ENCODE measurements at regions not wholly inside any gene's neighbourhood (a gene's known extent, or its start where the extent isn't known, plus 50 kb on each side); places are given as distances from the start of the nearest gene placed in this dataset.
"Not testable (repeated sequence)": the region's sequence is repeated elsewhere in the genome, so short reads cannot be mapped to it uniquely, and the experiment has no call there.

DNA sequence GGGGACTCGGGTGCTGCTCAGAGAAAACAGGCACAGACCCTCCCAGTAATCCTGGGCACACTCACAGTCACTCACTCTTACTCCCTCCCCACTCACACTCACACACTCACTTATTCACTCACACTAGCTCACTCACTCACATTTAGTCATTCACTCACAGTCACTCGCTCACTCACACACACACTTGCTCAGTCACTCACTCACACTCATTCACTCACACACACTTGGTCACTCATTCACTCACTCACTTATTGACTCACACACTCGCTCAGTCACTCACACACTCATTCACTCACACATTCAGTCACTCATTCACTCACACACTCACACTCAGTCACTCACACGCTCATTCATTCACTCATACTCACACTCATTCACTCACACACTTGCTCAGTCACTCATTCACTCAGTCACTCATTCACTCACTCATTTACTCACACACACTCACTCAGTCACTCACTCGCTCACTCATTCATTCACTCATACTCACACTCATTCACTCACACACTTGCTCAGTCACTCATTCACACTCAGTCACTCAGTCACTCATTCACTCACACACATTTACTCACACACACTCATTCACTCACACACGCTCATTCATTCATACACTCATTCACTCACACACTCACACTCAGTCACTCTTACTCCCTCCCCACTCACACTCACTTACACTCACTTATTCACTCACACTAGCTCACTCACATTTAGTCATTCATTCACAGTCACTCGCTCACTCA lies 164.2 kb upstream of the C1orf174 start:
- DNase-seq (ENCODE audit: low read depth in 2 of 2), result no peak

DNA sequence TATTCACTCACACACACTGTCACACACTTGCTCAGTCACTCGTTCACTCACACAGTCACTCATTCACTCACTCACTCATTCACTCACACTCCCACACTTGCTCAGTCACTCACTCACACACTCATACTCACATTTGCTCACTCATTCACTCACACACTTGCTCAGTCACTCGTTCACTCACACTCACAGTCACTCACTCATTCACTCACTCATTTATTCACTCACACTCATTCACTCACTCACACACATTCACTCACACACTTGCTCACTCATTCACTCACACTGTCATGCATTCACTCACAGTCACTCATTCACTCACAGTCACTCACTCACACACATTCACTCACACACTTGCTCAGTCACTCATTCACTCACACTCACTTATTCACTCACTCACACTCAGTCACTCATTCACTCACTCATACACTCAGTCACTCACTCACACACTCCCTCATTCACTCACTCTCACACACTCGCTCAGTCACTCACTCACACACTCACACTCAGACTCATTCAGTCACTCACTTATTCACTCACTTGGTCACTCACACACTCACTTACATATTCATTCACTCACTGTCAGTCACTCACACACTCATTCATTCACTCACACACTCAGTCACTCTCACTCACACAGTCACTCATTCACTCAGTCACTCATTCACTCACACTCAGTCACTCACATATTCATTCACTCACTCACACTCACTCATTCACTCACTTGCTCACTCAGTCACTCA lies 167.0 kb upstream of the C1orf174 start:
- no peak for DNase-seq (ENCODE audit: low read depth in 2 of 2)

DNA sequence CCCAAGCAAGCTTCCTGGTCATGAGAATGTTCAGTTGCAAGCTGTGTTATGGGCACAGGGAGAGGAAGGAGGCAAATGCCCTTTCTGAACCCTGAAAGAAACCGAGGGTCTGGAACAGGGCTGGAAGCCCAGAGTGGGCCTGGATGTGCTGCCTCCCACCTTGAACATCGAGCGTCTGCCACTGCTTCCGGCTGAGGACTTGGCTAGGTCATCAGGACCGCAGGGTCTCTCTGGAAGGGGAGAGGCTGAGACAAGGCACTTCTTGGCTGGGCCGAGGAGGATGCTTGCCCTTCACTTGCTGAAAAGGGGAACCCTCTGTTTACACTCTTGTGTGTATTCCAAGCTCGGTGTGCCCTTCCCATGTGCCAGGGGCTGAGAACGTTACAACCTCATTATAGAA lies 168.0 kb upstream of the C1orf174 start:
- DNase-seq (ENCODE audit: low read depth in 2 of 2), result no peak

DNA sequence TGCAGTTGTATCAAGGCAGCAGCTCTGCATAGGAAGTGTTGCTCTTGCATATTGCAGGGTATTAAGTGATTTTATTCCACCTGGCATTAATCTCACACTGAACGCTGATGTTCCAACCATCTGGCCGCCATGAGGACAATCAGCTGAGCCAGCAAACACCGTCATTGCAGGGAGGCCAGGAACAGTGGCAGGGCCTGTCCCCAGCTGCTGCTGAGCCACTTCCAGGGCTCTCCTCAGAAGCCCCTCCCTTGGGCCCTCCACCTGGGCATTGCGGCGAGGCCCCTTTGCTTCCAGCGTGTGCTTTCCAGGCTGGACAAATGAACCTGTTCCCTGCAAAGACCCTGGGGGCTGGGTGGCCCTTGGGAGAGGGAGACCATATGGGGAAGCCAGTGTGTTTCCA lies 171.6 kb upstream of the C1orf174 start:
- no peak for DNase-seq (ENCODE audit: low read depth in 2 of 2)

DNA sequence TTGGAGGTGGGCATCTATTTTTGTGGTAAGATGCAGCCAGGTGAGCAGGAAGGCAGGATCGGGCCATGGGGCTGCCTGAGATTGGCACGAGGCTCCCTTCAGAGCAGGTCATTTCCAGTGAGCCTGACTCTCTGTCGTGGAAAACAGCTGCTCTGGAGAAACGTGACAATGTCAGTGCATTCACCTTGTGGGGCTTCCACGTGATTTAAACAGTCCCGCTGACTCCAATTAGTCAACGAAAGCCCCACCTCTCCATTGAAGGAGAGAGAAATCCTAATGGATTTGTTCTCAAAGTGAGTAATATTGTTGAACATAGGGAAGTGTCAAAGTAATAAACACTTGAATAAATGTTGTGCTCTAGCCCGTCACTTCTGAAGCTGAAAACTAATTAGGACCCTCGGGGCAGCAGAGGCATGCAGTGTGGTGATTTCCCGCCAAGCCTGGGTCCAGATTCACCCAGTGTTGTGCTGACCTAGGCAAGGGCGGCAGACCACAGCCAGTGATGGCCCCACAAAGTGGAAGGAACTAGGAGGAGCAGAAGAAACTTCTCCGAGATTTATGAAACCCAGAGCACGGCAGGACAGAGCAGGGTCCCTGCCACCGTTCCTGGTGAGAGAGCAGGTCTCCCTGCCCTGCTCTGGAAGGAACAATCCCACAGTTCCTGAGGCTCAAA lies 172.5 kb upstream of the C1orf174 start:
- no peak for DNase-seq (ENCODE audit: low read depth in 2 of 2)

DNA sequence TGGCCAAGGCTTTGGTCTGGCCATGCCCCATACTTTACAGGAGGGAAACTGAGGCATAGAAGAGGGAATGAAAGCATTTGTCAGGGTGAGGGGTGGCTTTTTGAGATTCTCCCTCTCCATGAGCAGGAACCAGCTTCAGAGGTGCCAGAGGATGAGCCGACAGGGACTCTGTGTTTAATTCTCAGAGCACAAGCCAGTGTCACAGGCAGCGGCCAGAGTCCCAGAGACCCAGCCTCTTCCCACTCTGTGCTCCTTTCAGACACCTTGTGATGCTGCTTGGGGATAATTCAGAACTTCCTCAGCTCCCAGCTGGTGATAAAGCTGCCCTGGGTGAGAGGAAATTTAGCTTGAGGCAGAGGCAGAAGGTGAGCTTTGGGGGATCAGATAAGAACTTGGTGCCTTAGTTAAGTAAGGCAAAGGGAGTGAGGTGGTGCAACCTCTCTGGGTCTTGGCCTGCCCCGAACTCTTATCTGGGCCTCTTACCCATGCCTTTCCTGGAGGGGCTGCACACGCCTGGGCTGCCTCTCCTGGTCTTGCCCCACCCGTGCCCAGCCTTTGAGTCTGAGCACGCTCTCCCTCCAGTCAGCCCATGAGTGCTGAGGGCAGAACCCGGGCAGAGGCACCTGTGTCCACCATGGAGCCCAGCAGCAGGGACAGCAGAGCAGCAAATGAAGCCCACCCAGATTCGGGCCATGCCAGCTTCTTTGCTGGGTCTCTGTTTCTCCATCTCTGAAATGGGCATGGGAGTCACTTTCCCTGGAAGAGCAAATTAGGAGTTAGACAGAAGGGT lies 175.6 kb upstream of the C1orf174 start:
- no peak for DNase-seq (ENCODE audit: low read depth in 2 of 2)

DNA sequence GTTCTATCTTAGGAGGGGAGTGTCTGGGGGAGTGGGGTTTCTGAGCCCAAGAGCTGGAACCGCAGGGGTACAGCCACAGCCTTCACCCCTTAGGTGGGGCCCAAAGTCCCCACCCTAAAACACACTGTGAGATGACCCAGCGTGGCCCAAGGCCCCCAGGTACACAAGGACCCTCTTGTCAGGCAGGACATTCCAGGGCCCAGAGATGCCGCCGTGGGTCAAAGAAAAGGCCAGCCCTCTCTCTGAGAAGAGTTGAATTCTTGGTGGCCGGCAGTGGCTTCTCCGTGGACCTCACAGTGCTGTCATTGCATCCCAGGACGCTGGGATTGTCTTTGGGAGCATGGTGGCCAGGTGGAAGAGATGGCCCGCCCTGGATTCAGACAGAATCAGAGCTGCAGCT lies 176.3 kb upstream of the C1orf174 start:
- DNase-seq (ENCODE audit: low read depth in 2 of 2), result no peak

DNA sequence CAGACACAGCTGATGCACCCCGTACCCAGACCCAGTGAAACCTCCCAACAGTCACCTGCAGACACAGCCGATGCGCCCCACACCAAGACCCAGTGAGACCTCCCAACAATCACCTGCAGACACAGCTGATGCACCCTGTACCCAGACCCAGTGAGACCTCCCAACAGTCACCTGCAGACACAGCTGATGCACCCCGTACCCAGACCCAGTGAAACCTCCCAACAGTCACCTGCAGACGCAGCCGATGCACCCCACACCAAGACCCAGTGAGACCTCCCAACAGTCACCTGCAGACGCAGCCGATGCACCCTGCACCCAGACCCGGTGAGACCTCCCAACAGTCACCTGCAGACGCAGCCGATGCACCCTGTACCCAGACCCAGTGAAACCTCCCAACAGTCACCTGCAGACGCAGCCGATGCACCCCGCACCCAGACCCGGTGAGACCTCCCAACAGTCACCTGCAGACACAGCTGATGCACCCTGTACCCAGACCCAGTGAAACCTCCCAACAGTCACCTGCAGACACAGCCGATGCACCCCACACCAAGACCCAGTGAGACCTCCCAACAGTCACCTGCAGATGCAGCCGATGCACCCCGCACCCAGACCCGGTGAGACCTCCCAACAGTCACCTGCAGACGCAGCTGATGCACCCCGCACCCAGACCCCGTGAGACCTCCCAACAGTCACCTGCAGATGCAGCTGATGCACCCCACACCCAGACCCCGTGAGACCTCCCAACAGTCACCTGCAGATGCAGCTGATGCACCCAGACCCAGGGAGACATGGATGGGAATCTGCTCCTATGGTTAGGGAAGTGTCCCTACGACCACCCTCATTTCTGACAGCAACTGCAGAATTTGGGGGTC lies 178.3 kb upstream of the C1orf174 start:
- not testable (repeated sequence) for DNase-seq (ENCODE audit: low read depth in 2 of 2)

DNA sequence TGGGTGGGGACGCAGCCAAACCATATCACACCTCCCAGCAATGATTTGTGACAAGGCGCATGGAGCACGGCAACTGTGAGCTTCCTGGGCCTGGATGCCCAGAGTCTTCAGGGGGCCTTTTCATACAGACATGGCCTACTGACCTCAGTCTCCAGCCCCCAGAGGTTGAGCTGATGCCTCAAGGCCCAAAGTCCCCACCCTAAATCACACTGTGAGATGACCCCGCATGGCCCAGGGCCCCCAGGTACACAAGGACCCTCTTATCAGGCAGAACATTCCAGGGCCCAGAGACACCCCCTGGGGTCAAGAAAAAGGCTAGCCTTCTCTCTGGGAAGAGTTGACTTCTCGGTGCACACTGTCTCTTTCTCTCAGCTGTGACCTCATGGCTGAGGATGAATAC lies 179.7 kb upstream of the C1orf174 start:
- DNase-seq (ENCODE audit: low read depth in 2 of 2), result no peak

DNA sequence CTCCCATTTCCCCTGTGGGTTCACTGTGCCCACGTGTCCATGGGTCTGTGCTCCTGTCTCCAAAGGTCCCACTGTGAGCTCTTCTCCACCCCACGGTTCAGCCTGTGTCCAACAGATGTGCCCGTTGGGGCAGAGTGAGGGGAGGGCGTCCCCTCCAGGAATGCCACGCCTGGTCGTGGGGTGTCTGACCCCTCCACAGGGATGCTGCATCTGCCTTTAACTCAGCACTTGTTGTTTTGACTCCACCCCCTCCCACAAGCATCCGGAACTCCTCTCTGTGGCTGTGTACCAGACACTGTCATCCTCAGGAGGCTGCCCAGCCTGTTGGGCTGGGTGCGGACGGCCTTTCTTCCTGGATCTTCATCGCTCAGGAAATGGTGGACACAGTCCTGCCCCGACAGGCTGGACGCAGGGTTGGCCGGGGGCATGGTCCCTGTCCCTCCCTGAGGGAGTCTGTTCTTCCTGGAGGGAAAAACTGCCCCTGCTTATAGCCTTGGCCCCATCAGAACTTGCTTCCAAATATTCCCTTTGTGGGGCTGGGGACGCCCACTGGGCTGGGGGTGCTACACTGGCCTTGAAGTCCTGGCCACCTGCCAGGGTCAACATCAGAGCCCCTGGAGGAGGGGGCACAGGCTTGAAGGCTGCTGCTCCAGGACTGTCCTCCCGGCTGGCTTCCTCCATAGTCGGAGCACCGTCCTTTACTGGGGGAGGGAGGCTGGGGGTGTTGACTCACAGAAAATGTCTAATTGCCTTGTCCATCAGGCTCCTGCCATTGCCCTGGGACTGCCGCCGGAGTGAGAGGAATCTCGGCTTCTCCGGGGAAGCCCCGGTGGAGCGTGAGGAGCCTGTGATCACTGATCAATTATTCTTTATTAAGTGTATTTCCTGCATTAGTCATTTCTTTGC lies 182.0 kb upstream of the C1orf174 start:
- DNase-seq (ENCODE audit: low read depth in 2 of 2), result no peak

DNA sequence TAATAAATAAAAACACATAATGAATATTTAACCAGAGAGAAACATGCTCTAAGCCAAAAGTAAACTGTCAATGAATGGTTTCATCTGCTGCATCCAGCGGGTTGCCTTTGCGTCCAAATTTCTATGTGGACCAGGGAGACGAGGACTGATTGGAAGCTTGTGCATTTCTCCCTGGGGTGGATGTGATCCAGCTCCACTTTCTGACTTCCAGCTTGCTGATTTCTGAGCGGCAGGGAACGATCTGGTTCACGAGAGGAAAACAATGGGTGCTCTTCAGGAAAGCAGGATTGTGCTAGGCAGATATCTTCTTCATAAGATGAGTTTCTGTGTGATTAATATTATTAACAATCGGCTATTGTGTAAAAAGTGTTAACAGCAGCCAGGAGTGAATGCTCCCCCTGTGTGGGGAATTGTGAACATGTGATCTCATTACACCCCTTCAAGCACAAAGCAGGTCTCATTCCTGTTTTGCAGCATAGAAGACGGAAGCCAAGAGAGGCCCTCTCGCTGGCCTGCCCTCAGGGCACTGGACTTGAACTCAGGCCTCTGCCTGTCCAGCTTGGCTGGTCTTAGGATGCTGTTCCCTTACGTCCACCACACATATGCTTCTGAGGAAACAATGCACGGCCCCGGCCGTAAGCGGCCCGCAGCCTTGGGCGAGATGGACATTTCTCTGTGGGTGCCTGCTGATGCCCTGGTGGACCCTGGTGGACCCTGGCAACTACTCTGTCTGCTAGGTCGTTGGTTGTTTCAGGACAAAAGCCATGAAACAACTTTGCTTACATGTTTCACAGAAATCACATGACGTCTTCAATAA lies 183.4 kb upstream of the C1orf174 start:
- DNase-seq (ENCODE audit: low read depth in 2 of 2), result no peak

DNA sequence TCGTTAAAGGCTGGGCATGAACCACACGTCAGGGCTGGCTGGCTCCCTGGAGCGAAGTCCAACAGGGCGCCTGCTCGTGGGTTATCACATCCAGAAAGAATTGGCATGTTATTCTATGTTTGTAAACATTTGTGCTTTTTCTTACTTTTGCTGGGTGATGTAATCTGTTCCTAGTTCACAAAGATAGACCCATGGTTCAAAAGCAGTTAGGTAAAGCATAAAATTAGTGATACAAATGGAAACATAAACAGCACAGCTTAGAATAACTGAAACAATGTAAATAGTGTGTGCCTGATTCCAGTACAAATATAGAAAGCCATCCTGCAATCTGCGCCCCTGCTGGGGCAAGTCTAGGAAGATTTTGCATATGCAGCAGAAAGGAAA lies 184.0 kb upstream of the C1orf174 start:
- no peak for DNase-seq (ENCODE audit: low read depth in 2 of 2)

DNA sequence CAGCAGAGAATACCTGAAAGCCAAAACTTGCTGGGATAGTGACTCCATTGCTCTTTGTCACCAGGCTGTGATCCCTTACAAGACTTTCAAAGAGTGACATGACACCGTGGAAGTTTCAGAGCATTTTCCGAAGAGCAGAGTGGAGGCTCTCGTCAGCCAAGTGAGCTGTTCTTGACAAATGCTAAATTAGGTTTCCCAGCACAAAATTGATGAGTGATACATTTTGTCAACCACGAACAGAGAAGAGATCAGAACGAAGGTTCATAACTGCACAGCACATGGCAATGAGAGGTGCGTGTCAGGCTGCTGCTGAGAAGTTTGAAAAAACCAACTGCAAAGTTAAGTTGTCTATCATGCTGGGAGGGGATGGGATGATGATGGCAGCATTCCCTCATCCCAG lies 184.4 kb upstream of the C1orf174 start:
- DNase-seq (ENCODE audit: low read depth in 2 of 2), result no peak

DNA sequence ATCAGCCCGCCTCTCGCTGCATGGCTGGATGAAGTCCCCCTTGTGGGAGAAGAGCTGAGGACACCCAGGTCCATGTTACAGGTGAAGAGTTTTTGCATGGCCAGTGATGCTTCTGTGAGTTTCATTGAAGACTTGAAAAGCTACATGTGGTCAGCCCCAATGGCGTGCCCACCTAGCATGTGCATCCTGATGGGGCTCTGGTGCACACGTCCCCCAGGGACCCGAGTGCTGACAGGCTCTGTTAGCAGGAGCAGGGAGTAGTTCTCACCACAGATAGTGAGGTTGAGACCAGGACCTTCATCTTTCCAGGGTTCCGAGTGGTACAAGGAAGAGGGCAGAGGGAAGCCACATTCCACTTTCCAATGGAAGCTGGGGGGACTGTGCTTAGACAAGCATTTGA lies 184.8 kb upstream of the C1orf174 start:
- no peak for DNase-seq (ENCODE audit: low read depth in 2 of 2)

DNA sequence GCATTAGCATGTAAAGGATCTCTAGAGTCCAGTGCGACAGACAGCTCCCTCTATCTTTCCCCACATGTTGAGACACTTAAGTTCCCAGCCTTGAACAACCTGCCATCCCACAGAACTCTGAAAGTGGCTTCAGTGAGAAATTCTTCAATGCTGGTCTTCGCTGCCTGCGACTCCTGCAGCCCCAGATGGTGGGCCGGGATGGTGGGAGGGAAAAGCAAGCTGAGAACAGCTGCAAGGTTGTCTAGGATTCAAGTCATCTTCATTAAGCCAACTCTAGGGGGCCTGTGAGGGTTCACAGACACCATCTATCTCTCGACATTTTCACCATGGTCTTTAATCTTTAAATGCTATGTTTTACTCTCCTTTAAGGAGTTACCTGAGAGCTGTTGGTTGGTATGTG lies 185.5 kb upstream of the C1orf174 start:
- no peak for DNase-seq (ENCODE audit: low read depth in 2 of 2)

DNA sequence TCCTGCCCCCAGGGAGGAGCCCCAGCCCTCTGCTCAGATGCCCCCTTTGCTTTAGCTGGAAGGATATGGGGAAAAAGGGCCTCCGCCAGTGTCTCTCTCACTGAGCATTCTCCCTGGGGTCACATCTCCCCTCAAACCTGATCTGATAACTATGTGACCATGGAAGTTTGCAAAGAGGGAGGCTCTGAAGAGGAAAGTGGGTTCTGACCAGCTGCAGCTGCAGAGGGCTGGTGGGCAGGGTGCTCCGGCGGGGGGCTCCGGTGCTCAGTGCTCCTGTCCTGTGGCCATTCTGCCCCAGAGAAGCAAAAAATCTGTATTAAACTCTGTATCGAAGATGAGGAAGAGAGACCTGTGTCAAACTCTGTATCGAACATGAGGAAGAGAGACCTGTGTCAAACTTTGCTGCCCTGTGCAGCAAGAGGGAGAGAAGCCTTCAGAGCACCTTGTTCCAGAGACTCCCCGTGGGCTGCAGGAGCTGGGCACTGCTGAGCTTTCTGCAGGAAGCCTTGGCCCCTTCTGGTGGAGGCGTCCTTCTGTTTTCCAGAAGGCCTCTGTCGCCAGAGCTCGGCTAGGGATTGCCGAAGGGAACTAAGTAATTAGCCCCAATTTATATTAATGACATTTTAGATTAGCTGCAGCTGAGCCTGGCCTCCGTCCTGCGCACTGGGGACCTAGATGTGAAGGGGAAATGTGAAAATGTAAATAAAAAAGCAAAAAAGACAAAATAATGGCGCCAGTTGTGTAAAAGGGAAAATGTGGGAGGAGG lies 186.2 kb upstream of the C1orf174 start:
- no peak for DNase-seq (ENCODE audit: low read depth in 2 of 2)

DNA sequence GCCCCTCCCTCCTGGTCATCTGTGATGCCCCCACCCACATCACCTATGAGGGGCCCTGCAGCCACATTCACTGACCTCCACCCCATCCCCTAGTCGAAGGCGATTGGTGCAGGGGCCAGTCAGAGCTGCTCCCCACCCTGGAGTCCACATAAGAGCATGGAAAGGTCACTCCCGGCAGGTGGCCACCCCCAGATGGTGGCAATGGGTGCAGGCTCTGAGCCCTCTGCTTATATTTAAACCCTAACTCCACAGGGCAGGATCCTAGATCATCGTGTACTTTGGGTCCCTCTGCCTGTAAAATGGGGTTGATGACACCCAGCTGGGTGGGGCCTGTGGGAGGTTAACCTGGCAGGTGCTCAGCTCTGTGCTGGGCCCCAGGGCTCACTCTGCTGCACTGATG lies 186.8 kb upstream of the C1orf174 start:
- DNase-seq (ENCODE audit: low read depth in 2 of 2), result no peak

All from activated CD4-positive, alpha-beta T cell treated with anti-CD3 and anti-CD28 coated beads for 24 hours (primary cell).